NB4 (cell line): ENCODE measurements at regions not wholly inside any gene's neighbourhood (a gene's known extent, or its start where the extent isn't known, plus 50 kb on each side); places are given as distances from the start of the nearest gene placed in this dataset.

Experiments used
- CTCF ChIP-seq: IDR thresholded peaks from one replicate; pipeline ENCODE4 v1.5.1; 2012; ENCODE audit warnings: low read depth, low read length
- MAX ChIP-seq: IDR thresholded peaks from 2 replicates; pipeline ENCODE4 v1.6.1; 2011; ENCODE audit warnings: low read depth, low read length
- MYC ChIP-seq: IDR thresholded peaks from 2 replicates; pipeline ENCODE4 v1.6.1; 2011; ENCODE audit warnings: low read depth, low read length
- POLR2A ChIP-seq: IDR thresholded peaks from 2 replicates; pipeline ENCODE4 v1.6.1; 2011; ENCODE audit warnings: mild to moderate bottlenecking; ENCODE audit not compliant: insufficient read length; ENCODE audit errors: extremely low read depth

GRCh38 chr6:14339711-14340584, 222.4 kb downstream of the CD83 start:
- no peak for TF ChIP-seq CTCF
- TF ChIP-seq POLR2A: no peak
- TF ChIP-seq MYC: no peak
- no peak for TF ChIP-seq MAX
